NCI-H1417 treated with DMSO at 0.1 percent for 48 hours (cell line): ENCODE measurements at regions not wholly inside any gene's neighbourhood (a gene's known extent, or its start where the extent isn't known, plus 50 kb on each side); places are given as distances from the start of the nearest gene placed in this dataset.

Experiments used
- DNase-seq: peaks from one replicate; lab custom pipeline; 2025; lab: John Stamatoyannopoulos, UW

GRCh38 chr4:14046642-14047041, 419.1 kb upstream of the BOD1L1 start:
- DNase-seq: no peak

- DNase-seq: no peak
Observed at GRCh38 chr4:14047840-14048239, 420.3 kb upstream of the BOD1L1 start.

- no peak for DNase-seq
Observed at GRCh38 chr4:14049946-14050345, 422.4 kb upstream of the BOD1L1 start.

- DNase-seq: no peak
Observed at GRCh38 chr4:14053291-14053690, 425.8 kb upstream of the BOD1L1 start.

- no peak for DNase-seq
Observed at GRCh38 chr4:14054391-14054790, 426.9 kb upstream of the BOD1L1 start.

- no peak for DNase-seq
Observed at GRCh38 chr4:14059006-14059405, 431.5 kb upstream of the BOD1L1 start.

- no peak for DNase-seq
Observed at GRCh38 chr4:14064984-14065383, 437.5 kb upstream of the BOD1L1 start.

- DNase-seq: no peak
Observed at GRCh38 chr4:14065406-14065805, 437.9 kb upstream of the BOD1L1 start.

GRCh38 chr4:14066979-14067378, 439.5 kb upstream of the BOD1L1 start:
- DNase-seq: no peak

GRCh38 chr4:14069886-14070285, 442.4 kb upstream of the BOD1L1 start:
- DNase-seq: no peak

- no peak for DNase-seq
Observed at GRCh38 chr4:14070289-14070880, 442.9 kb upstream of the BOD1L1 start.

- no peak for DNase-seq
Observed at GRCh38 chr4:14072506-14072905, 445.0 kb upstream of the BOD1L1 start.

- no peak for DNase-seq
Observed at GRCh38 chr4:14076776-14077175, 449.3 kb upstream of the BOD1L1 start.

GRCh38 chr4:14078326-14078725, 450.8 kb upstream of the BOD1L1 start:
- DNase-seq: no peak

GRCh38 chr4:14079601-14080000, 452.1 kb upstream of the BOD1L1 start:
- no peak for DNase-seq

GRCh38 chr4:14083150-14083549, 455.6 kb upstream of the BOD1L1 start:
- no peak for DNase-seq

- DNase-seq: no peak
Observed at GRCh38 chr4:14084598-14084997, 457.1 kb upstream of the BOD1L1 start.

- no peak for DNase-seq
Observed at GRCh38 chr4:14087459-14087858, 459.9 kb upstream of the BOD1L1 start.

- DNase-seq: no peak
Observed at GRCh38 chr4:14087921-14088320, 460.4 kb upstream of the BOD1L1 start.

GRCh38 chr4:14091531-14091930, 464.0 kb upstream of the BOD1L1 start:
- DNase-seq: no peak

- no peak for DNase-seq
Observed at GRCh38 chr4:14091966-14092365, 464.4 kb upstream of the BOD1L1 start.

GRCh38 chr4:14092741-14093140, 465.2 kb upstream of the BOD1L1 start:
- no peak for DNase-seq

- DNase-seq: no peak
Observed at GRCh38 chr4:14095831-14096230, 468.3 kb upstream of the BOD1L1 start.

- no peak for DNase-seq
Observed at GRCh38 chr4:14096396-14096965, 469.0 kb upstream of the BOD1L1 start.
